Suprapubic skin (tissue), 4 donors: ENCODE measurements at regions not wholly inside any gene's neighbourhood (a gene's known extent, or its start where the extent isn't known, plus 50 kb on each side); places are given as distances from the start of the nearest gene placed in this dataset.

Experiments
- DNase-seq, 2 donors: peaks; one replicate each; pipeline ENCODE4 v3.0.0-alpha.2; 2019; ENCODE audit warnings: low spot score in 2 of 2
- H3K27ac ChIP-seq: fragments of 200-600 bp; sonication (generic); one replicate; pipeline ENCODE4 v1.5.1; 2019
- H3K27me3 ChIP-seq: fragments of 200-600 bp; sonication (generic); one replicate; pipeline ENCODE4 v1.5.1; 2019
- H3K36me3 ChIP-seq: fragments of 200-600 bp; sonication (generic); one replicate; pipeline ENCODE4 v1.5.1; 2019
- H3K4me1 ChIP-seq: fragments of 200-600 bp; sonication (generic); one replicate; pipeline ENCODE4 v1.5.1; 2019
- H3K4me3 ChIP-seq: fragments of 200-600 bp; sonication (generic); one replicate; pipeline ENCODE4 v1.5.1; 2019; ENCODE audit warnings: mild to moderate bottlenecking
- H3K9me3 ChIP-seq: fragments of 200-600 bp; sonication (generic); one replicate; pipeline ENCODE4 v1.5.1; 2019
- CTCF ChIP-seq, 2 donors: fragments of 200-600 bp in 1 of 2; fragments of 450-650 bp in 1 of 2; sonication (generic) in 1 of 2; IDR thresholded peaks; one replicate each; pipeline ENCODE4 v1.5.1; 2016 to 2019; ENCODE audit warnings: antibody characterized with exemption in 2 of 2, mild to moderate bottlenecking in 1 of 2, moderate library complexity in 1 of 2
- EP300 ChIP-seq: sonication (generic); formaldehyde crosslinking; IDR thresholded peaks from one replicate; pipeline ENCODE4 v1.6.1; 2017; ENCODE audit warnings: antibody characterized with exemption
- POLR2A ChIP-seq, 2 donors: fragments of 450-650 bp; IDR thresholded peaks; one replicate each; pipeline ENCODE4 v1.6.1; 2017; ENCODE audit warnings: antibody characterized with exemption in 2 of 2, mild to moderate bottlenecking in 2 of 2, moderate library complexity in 2 of 2
- POLR2AphosphoS5 ChIP-seq, 3 donors: sonication (generic); formaldehyde crosslinking; IDR thresholded peaks; one replicate each; pipeline ENCODE4 v1.6.1; 2017; ENCODE audit warnings: antibody characterized with exemption in 3 of 3
- WGBS: methylation state at CpG from one replicate; pipeline ENCODE4 v1.1.5; 2018; 5-methylcytosine and 5-hydroxymethylcytosine counted together

- H3K36me3 ChIP-seq = no peaks in the 10 kb centered on the region
- H3K9me3 ChIP-seq = no peaks in the 10 kb centered on the region
- H3K27ac ChIP-seq = peak overlapping the region; percentile 82
- 38% methylated on average over 29 of the region's 36 CpGs for WGBS
- TF ChIP-seq POLR2AphosphoS5 (IDR thresholded peaks at IDR 0.05) = peak in 2 of 3 donors; percentile 31 to 45
- no peak for TF ChIP-seq EP300
- no peaks in the 10 kb centered on the region for H3K27me3 ChIP-seq
- peaks cover 34% of the 10 kb centered on the region for H3K4me1 ChIP-seq
- H3K4me3 ChIP-seq = peak overlapping the region; percentile 42
- DNase-seq = no peak
Measured at GRCh38 chr15:70474471-70475406, 288.6 kb downstream of the UACA start.

GRCh38 chr15:70473581-70474370 is 289.6 kb downstream of the UACA start:
- no peak for TF ChIP-seq EP300
- no peak for TF ChIP-seq POLR2A (IDR thresholded peaks at IDR 0.05)
- no peak for TF ChIP-seq POLR2AphosphoS5 (IDR thresholded peaks at IDR 0.05)
- no peak for TF ChIP-seq CTCF (IDR thresholded peaks at IDR 0.05)
- peak overlapping the region; percentile 42 for H3K4me3 ChIP-seq
- no peaks in the 10 kb centered on the region for H3K9me3 ChIP-seq
- peaks cover 5% of the 10 kb centered on the region for H3K27me3 ChIP-seq
- no peak for DNase-seq
- peaks cover 34% of the 10 kb centered on the region for H3K4me1 ChIP-seq
- peak overlapping the region; percentile 82 for H3K27ac ChIP-seq
- no peaks in the 10 kb centered on the region for H3K36me3 ChIP-seq
- 44% methylated on average over 15 of the region's 15 CpGs for WGBS

GRCh38 chr15:70471517-70471916 is 291.8 kb downstream of the UACA start:
- no peak for DNase-seq
- Histone ChIP-seq H3K4me1 (peaks cover 30% of the 10 kb centered on the region), H3K27ac (no peak overlapping the region), H3K36me3 (no peaks in the 10 kb centered on the region), H3K4me3 (no peak overlapping the region), H3K9me3 (no peaks in the 10 kb centered on the region), H3K27me3 (peaks cover 5% of the 10 kb centered on the region)
- TF ChIP-seq EP300 = no peak
- no peak for TF ChIP-seq POLR2A (IDR thresholded peaks at IDR 0.05)
- TF ChIP-seq CTCF (IDR thresholded peaks at IDR 0.05) = no peak
- no peak for TF ChIP-seq POLR2AphosphoS5 (IDR thresholded peaks at IDR 0.05)
- 0% methylated on average over 1 of the region's 1 CpG for WGBS

GRCh38 chr15:70470556-70471191 is 292.7 kb downstream of the UACA start:
- no peak for DNase-seq
- WGBS = 78% methylated on average over 7 of the region's 7 CpGs
- no peak overlapping the region for H3K27ac ChIP-seq
- H3K27me3 ChIP-seq = peaks cover 5% of the 10 kb centered on the region
- H3K9me3 ChIP-seq = no peaks in the 10 kb centered on the region
- no peak for TF ChIP-seq CTCF (IDR thresholded peaks at IDR 0.05)
- TF ChIP-seq EP300 = no peak
- TF ChIP-seq POLR2A (IDR thresholded peaks at IDR 0.05) = no peak
- no peak for TF ChIP-seq POLR2AphosphoS5 (IDR thresholded peaks at IDR 0.05)
- no peak overlapping the region for H3K4me3 ChIP-seq
- H3K4me1 ChIP-seq = peaks cover 27% of the 10 kb centered on the region
- H3K36me3 ChIP-seq = no peaks in the 10 kb centered on the region

- Histone ChIP-seq H3K27me3 (peaks cover 5% of the 10 kb centered on the region), H3K27ac (no peak overlapping the region), H3K36me3 (no peaks in the 10 kb centered on the region), H3K4me1 (peaks cover 19% of the 10 kb centered on the region), H3K4me3 (no peak overlapping the region), H3K9me3 (no peaks in the 10 kb centered on the region)
- TF ChIP-seq CTCF (IDR thresholded peaks at IDR 0.05) = no peak
- no peak for TF ChIP-seq EP300
- no peak for TF ChIP-seq POLR2A (IDR thresholded peaks at IDR 0.05)
- no peak for TF ChIP-seq POLR2AphosphoS5 (IDR thresholded peaks at IDR 0.05)
- 88% methylated on average over 16 of the region's 16 CpGs for WGBS
- DNase-seq = no peak
Measured at GRCh38 chr15:70469651-70470555, 293.5 kb downstream of the UACA start.
